BLaER1 (cell line): ENCODE measurements at regions not wholly inside any gene's neighbourhood (a gene's known extent, or its start where the extent isn't known, plus 50 kb on each side); places are given as distances from the start of the nearest gene placed in this dataset.
"Not testable (repeated sequence)": the region's sequence is repeated elsewhere in the genome, so short reads cannot be mapped to it uniquely, and the experiment has no call there.

Source experiments
- H3K27ac ChIP-seq: shearing (Covaris generic); formaldehyde crosslinking; 2 replicates; pipeline ENCODE4 v1.8.1; 2022
- H3K27me3 ChIP-seq: shearing (Covaris generic); formaldehyde crosslinking; 2 replicates; pipeline ENCODE4 v1.8.1; 2022
- H3K36me3 ChIP-seq: shearing (Covaris generic); formaldehyde crosslinking; 2 replicates; pipeline ENCODE4 v1.8.1; 2022
- H3K4me1 ChIP-seq: shearing (Covaris generic); formaldehyde crosslinking; 2 replicates; pipeline ENCODE4 v1.8.1; 2022
- H3K4me2 ChIP-seq: shearing (Covaris generic); formaldehyde crosslinking; 2 replicates; pipeline ENCODE4 v1.8.1; 2022
- H3K4me3 ChIP-seq: shearing (Covaris generic); formaldehyde crosslinking; 2 replicates; pipeline ENCODE4 v1.8.1; 2022
- H3K9ac ChIP-seq: shearing (Covaris generic); formaldehyde crosslinking; 2 replicates; pipeline ENCODE4 v1.8.1; 2022
- H3K9me3 ChIP-seq: shearing (Covaris generic); formaldehyde crosslinking; 2 replicates; pipeline ENCODE4 v1.8.1; 2022
- H4K20me1 ChIP-seq: shearing (Covaris generic); formaldehyde crosslinking; 2 replicates; pipeline ENCODE4 v1.8.1; 2022
- Cebpa-rat ChIP-seq: shearing (Covaris generic); IDR thresholded peaks from 2 replicates; pipeline ENCODE4 v1.8.1; 2022

GRCh38 chr5:12703254-12703653 lies 799.0 kb upstream of the CTNND2 start:
- Histone ChIP-seq H3K4me1 (no peaks in the 10 kb centered on the region), H3K9ac (no peak overlapping the region), H3K27me3 (no peaks in the 10 kb centered on the region), H3K4me2 (no peak overlapping the region), H3K4me3 (no peak overlapping the region), H3K36me3 (no peaks in the 10 kb centered on the region), H4K20me1 (no peaks in the 10 kb centered on the region), H3K9me3 (no peaks in the 10 kb centered on the region), H3K27ac (no peak overlapping the region)
- TF ChIP-seq Cebpa-rat: no peak

- Histone ChIP-seq H3K9ac (no peak overlapping the region), H3K9me3 (no peaks in the 10 kb centered on the region), H3K36me3 (no peaks in the 10 kb centered on the region), H3K27me3 (no peaks in the 10 kb centered on the region), H3K4me1 (no peaks in the 10 kb centered on the region), H3K4me3 (no peak overlapping the region), H3K27ac (no peak overlapping the region), H3K4me2 (no peak overlapping the region), H4K20me1 (no peaks in the 10 kb centered on the region)
- TF ChIP-seq Cebpa-rat: no peak
These were observed 791.4 kb upstream of the CTNND2 start for GRCh38 chr5:12695651-12696050.

- Histone ChIP-seq H3K27ac (no peak overlapping the region), H3K9ac (no peak overlapping the region), H4K20me1 (no peaks in the 10 kb centered on the region), H3K27me3 (no peaks in the 10 kb centered on the region), H3K36me3 (no peaks in the 10 kb centered on the region), H3K4me2 (no peak overlapping the region), H3K4me3 (no peak overlapping the region), H3K9me3 (no peaks in the 10 kb centered on the region), H3K4me1 (no peaks in the 10 kb centered on the region)
- no peak for TF ChIP-seq Cebpa-rat
These were observed 787.1 kb upstream of the CTNND2 start for GRCh38 chr5:12691330-12691729.

GRCh38 chr5:12690361-12690760 lies 786.1 kb upstream of the CTNND2 start:
- no peaks in the 10 kb centered on the region for H3K4me1 ChIP-seq
- no peaks in the 10 kb centered on the region for H3K9me3 ChIP-seq
- no peak overlapping the region for H3K4me2 ChIP-seq
- H4K20me1 ChIP-seq: no peaks in the 10 kb centered on the region
- no peak overlapping the region for H3K4me3 ChIP-seq
- H3K36me3 ChIP-seq: no peaks in the 10 kb centered on the region
- H3K9ac ChIP-seq: no peak overlapping the region
- TF ChIP-seq Cebpa-rat: no peak
- no peak overlapping the region for H3K27ac ChIP-seq
- no peaks in the 10 kb centered on the region for H3K27me3 ChIP-seq

- Histone ChIP-seq H3K9me3 (no peaks in the 10 kb centered on the region), H3K27ac (no peak overlapping the region), H3K4me2 (no peak overlapping the region), H3K36me3 (no peaks in the 10 kb centered on the region), H3K4me1 (no peaks in the 10 kb centered on the region), H3K9ac (no peak overlapping the region), H4K20me1 (no peaks in the 10 kb centered on the region), H3K27me3 (no peaks in the 10 kb centered on the region), H3K4me3 (no peak overlapping the region)
- no peak for TF ChIP-seq Cebpa-rat
These were observed 779.0 kb upstream of the CTNND2 start for GRCh38 chr5:12683249-12683648.

- Histone ChIP-seq H3K4me3 (no peak overlapping the region), H3K4me2 (no peak overlapping the region), H3K9me3 (no peaks in the 10 kb centered on the region), H3K27me3 (no peaks in the 10 kb centered on the region), H4K20me1 (no peaks in the 10 kb centered on the region), H3K4me1 (no peaks in the 10 kb centered on the region), H3K36me3 (no peaks in the 10 kb centered on the region), H3K27ac (no peak overlapping the region), H3K9ac (no peak overlapping the region)
- TF ChIP-seq Cebpa-rat: no peak
These were observed 775.5 kb upstream of the CTNND2 start for GRCh38 chr5:12679731-12680130.

GRCh38 chr5:12675959-12676358 lies 771.7 kb upstream of the CTNND2 start:
- H3K9me3 ChIP-seq: no peaks in the 10 kb centered on the region
- H4K20me1 ChIP-seq: no peaks in the 10 kb centered on the region

GRCh38 chr5:12672141-12672540 lies 767.9 kb upstream of the CTNND2 start:
- H3K9ac ChIP-seq: no peak overlapping the region
- no peaks in the 10 kb centered on the region for H3K36me3 ChIP-seq
- H3K4me1 ChIP-seq: no peaks in the 10 kb centered on the region
- no peak overlapping the region for H3K4me2 ChIP-seq
- TF ChIP-seq Cebpa-rat: no peak
- H3K4me3 ChIP-seq: no peak overlapping the region
- H3K27ac ChIP-seq: no peak overlapping the region
- H4K20me1 ChIP-seq: no peaks in the 10 kb centered on the region
- no peaks in the 10 kb centered on the region for H3K9me3 ChIP-seq
- H3K27me3 ChIP-seq: no peaks in the 10 kb centered on the region

More at GRCh38 chr5:12675959-12676358, 771.7 kb upstream of the CTNND2 start:
- Histone ChIP-seq H3K4me2 (no peak overlapping the region), H3K36me3 (no peaks in the 10 kb centered on the region), H3K4me1 (no peaks in the 10 kb centered on the region), H3K4me3 (no peak overlapping the region), H3K27ac (no peak overlapping the region), H3K9ac (no peak overlapping the region), H3K27me3 (no peaks in the 10 kb centered on the region)
- TF ChIP-seq Cebpa-rat: no peak

GRCh38 chr5:12669326-12669725 lies 765.1 kb upstream of the CTNND2 start:
- Histone ChIP-seq H3K4me2 (no peak overlapping the region), H3K4me3 (no peak overlapping the region)

GRCh38 chr5:12668564-12668963 lies 764.3 kb upstream of the CTNND2 start:
- Histone ChIP-seq H3K36me3 (no peaks in the 10 kb centered on the region), H3K9me3 (no peaks in the 10 kb centered on the region), H3K9ac (no peak overlapping the region)

More at GRCh38 chr5:12669326-12669725, 765.1 kb upstream of the CTNND2 start:
- H3K27me3 ChIP-seq: no peaks in the 10 kb centered on the region
- H3K36me3 ChIP-seq: no peaks in the 10 kb centered on the region
- H3K4me1 ChIP-seq: no peaks in the 10 kb centered on the region
- H3K9me3 ChIP-seq: no peaks in the 10 kb centered on the region
- H3K27ac ChIP-seq: no peak overlapping the region
- no peak for TF ChIP-seq Cebpa-rat
- H4K20me1 ChIP-seq: no peaks in the 10 kb centered on the region
- no peak overlapping the region for H3K9ac ChIP-seq

GRCh38 chr5:12667818-12668217 lies 763.6 kb upstream of the CTNND2 start:
- not testable (repeated sequence) for H3K9ac ChIP-seq, H3K27ac ChIP-seq

More at GRCh38 chr5:12668564-12668963, 764.3 kb upstream of the CTNND2 start:
- H3K4me2 ChIP-seq: no peak overlapping the region
- H3K4me3 ChIP-seq: no peak overlapping the region
- H3K4me1 ChIP-seq: no peaks in the 10 kb centered on the region
- H3K27me3 ChIP-seq: no peaks in the 10 kb centered on the region
- no peak for TF ChIP-seq Cebpa-rat
- H3K27ac ChIP-seq: no peak overlapping the region
- H4K20me1 ChIP-seq: no peaks in the 10 kb centered on the region

GRCh38 chr5:12665772-12666171 lies 761.5 kb upstream of the CTNND2 start:
- not testable (repeated sequence) for H3K4me1 ChIP-seq, H4K20me1 ChIP-seq, H3K27me3 ChIP-seq, H3K4me3 ChIP-seq, H3K27ac ChIP-seq, H3K36me3 ChIP-seq, H3K4me2 ChIP-seq, H3K9ac ChIP-seq
- peaks cover 21% of the 10 kb centered on the region for H3K9me3 ChIP-seq

More at GRCh38 chr5:12667818-12668217, 763.6 kb upstream of the CTNND2 start:
- H3K4me3 ChIP-seq, H3K4me2 ChIP-seq, H3K27me3 ChIP-seq, H3K9me3 ChIP-seq, H3K36me3 ChIP-seq, H4K20me1 ChIP-seq, H3K4me1 ChIP-seq: not testable (repeated sequence)
